Activated naive CD4-positive, alpha-beta T cell treated with anti-CD3 and anti-CD28 coated beads, Interleukin-2, amount 50 U/mL, for 72 hours (primary cell): ENCODE measurements at regions not wholly inside any gene's neighbourhood (a gene's known extent, or its start where the extent isn't known, plus 50 kb on each side); places are given as distances from the start of the nearest gene placed in this dataset.
A peak's percentile ranks its signal among the peaks of the same experiment; 100 is the strongest.

ENCODE experiments used
- ATAC-seq, 2 donors: fragments of 150-1000 bp; cut with Tn5 transposase; 2 replicates each; pipeline ENCODE4 v1.10.0; 2021; ENCODE audit warnings: mild to moderate bottlenecking in 2 of 2, moderate library complexity in 2 of 2
- DNase-seq, 2 donors: peaks; one replicate each; pipeline ENCODE4 v3.0.0; 2021 to 2022; ENCODE audit warnings: low spot score in 2 of 2
- H3K27ac Mint-ChIP-seq, 2 donors: one replicate each; pipeline ENCODE4 v1.8.0; 2022; ENCODE audit warnings: mild to moderate bottlenecking in 2 of 2, mixed read lengths in 2 of 2
- H3K36me3 Mint-ChIP-seq, 2 donors: one replicate each; pipeline ENCODE4 v1.8.0; 2022; ENCODE audit warnings: mixed read lengths in 2 of 2
- H3K9me3 Mint-ChIP-seq, 2 donors: one replicate each; pipeline ENCODE4 v1.8.0; 2022; ENCODE audit warnings: mixed read lengths in 2 of 2

DNA sequence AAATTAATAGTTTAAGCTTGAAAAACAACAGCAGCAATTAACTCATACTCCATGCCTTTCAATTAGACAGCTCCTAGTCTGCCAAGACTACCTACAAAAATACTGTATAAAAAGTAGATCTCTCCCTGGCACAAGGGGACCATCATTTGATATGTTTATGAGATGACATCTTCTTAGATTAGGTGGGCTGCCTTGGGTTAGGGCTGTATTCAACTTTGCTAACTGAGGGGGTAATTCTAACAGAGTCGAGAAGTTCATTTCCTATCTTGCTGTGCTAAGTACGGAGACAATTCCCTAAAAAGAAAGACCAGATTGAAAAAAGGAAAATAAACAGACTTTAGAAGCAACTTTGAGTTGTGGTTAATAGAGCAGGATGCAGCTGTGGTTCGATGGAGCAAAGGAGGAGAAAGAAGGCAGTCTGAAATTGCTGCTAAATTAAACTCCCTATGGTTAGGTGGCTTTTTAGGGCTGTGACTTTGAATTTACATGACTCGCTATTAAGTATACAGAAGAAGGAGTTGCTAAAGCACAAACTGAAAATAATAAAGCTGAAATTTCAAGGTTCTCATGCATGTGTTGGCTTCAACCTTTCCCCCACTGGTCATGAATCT is 75.4 kb downstream of the CDC7 start:
- no peaks in the 10 kb centered on the region for H3K36me3 Mint-ChIP-seq
- ATAC-seq (no peak), DNase-seq (no peak)
- H3K27ac Mint-ChIP-seq: no peak overlapping the region
- H3K9me3 Mint-ChIP-seq: no peaks in the 10 kb centered on the region

DNA sequence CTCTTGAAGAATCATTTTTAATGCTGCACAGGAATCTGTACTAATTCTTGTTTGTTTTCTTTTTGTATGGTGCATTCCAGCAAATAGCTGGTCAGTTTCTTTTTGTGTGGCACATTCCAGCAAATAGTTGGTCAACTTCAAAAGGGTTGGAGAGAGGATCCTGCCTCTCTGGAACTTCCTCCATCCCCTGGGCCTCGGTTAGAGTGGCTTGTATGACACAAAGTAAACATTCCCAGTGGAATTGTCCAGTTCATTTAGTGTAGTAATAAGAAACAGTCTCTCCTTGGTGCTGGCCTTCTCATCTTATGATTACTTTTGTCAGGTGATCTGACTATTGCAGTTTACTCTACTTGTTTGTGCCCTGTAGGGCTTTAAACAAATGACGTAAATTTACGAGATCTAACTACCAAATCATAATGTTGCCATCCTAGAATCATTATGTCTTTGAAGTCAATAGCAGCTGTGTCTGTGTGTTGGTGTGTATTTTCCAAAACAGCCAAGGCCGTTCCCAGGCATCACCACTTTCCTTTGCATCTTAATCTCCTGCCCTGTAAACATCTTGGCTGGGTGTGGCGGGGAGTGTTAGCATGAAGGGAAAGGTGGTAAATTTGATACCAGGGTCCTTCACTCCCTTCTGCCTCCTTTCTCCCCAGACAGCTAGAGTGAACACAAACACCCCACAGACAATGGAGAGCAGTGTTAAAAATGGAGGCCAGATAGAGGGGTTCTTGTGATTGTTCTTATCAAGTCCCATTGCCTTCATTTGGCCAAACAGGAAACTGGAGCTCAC is 77.9 kb downstream of the CDC7 start:
- no peaks in the 10 kb centered on the region for H3K36me3 Mint-ChIP-seq
- ATAC-seq (no peak), DNase-seq (no peak)
- no peak overlapping the region for H3K27ac Mint-ChIP-seq
- no peaks in the 10 kb centered on the region for H3K9me3 Mint-ChIP-seq

DNA sequence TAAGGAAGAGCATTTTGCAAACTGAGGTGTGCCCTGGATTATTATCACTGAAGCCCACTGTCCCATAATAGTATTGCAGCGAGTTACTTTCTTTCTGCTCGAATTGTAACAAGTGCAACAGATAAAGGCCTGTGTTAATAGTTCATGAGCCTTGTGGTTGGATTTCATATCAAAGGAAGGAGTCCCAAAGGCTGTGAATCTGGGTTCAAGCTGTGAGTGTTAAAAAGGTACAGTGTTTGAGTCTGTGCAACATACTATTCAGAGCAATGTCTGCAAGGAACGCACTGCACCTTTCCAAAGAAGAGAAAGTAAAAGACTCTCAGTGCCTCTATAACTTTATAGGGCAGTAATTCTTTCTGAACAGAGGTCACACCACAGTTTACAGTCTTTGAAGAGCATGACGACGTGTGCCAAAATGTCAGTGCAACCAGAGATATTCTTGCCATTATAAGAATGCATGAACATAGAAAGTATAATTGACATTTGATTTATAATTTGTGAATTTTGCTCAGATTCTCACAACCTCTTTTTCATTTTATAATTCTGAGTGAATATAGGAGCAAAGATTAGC is 79.1 kb downstream of the CDC7 start:
- Mint-ChIP-seq H3K9me3 (no peaks in the 10 kb centered on the region), H3K36me3 (no peaks in the 10 kb centered on the region), H3K27ac (no peak overlapping the region)
- DNase-seq: no peak
- ATAC-seq: no peak

DNA sequence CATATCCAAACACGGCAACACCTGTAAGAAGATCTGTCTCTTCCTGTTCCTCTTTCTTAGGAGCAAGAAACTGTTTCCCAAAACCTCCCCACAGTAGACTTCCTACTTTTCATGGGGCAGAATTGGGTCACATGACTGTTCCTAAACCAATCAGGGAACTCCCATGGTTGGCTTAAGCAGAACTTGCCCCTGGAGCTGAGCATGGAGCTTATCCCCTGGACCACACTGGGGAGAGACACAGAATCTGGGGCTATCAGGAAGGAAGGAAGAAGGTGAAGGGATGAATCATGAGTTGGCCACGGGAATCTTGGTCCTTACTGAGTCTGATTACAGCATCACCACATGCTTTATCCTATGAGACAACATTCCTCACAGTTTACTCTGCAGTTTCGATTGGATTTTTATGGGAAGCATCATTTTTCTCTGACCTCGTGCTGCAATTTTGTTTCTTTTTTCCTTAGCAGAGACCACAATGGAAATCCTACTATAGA is 81.8 kb downstream of the CDC7 start:
- no peak for ATAC-seq
- DNase-seq: no peak
- Mint-ChIP-seq H3K9me3 (no peaks in the 10 kb centered on the region), H3K36me3 (no peaks in the 10 kb centered on the region), H3K27ac (no peak overlapping the region)

DNA sequence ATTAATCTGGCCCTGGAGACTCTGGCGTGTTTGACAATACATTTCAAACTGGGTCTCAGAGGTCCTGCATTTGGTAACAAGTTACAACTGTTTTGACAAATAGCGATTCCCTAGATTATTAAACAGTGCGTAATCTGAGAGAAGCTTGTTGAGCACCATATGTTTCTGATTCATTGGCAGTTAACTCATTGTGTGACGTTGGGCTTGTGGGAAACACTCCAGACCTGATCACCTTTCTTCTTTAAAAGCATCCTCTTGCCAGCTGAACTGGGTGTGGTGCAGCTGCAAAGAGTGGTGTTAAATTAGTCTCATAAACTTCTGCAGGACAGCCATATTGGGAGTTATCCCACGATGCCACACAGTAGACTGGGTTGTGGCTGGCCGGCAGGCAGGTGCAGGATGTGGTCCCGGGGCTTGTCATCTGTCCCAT is 82.7 kb downstream of the CDC7 start:
- Mint-ChIP-seq H3K9me3 (no peaks in the 10 kb centered on the region), H3K36me3 (no peaks in the 10 kb centered on the region), H3K27ac (no peak overlapping the region)
- no peak for DNase-seq
- no peak for ATAC-seq

DNA sequence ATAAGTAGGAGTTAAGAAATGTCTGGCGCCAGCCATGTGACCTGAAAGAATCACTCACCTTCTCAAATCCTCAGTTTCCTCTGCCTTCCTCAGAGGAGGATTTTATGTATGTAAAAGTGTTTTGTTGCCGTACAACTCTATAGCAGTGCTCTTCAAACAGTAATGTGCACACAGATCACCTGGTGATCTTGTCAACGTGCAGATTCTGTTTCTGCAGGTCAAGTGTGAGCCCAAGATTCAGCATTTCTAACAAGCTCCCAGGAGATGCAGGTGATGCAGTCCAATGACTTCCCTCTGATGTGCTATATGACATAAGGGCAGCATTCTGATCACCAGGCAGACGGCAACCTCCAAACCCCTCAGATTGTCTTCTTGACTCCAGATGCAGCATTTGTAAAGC is 83.7 kb downstream of the CDC7 start:
- ATAC-seq: no peak
- Mint-ChIP-seq H3K27ac (no peak overlapping the region), H3K36me3 (no peaks in the 10 kb centered on the region), H3K9me3 (no peaks in the 10 kb centered on the region)
- DNase-seq: no peak

DNA sequence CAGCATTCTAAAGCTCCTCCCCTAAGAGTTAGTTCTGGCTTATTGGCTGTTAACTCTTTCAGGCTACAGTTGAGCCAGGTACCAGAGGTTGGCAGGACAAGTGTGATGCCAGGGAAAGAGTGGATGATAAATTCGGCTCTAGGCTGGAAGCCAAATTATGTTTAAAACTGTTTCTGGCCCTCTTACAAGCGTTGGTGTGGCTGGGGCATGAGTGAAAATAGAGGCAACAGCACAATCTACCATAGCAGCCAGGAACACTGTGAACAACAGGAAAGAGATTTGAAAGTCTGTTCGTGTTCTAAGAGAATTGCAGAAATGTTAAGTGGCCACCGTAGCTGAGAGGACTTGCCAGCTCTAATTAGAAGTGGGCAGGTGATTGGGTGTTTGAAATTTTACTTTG is 84.2 kb downstream of the CDC7 start:
- DNase-seq (no peak), ATAC-seq (no peak)
- Mint-ChIP-seq H3K27ac (no peak overlapping the region), H3K9me3 (no peaks in the 10 kb centered on the region), H3K36me3 (no peaks in the 10 kb centered on the region)

DNA sequence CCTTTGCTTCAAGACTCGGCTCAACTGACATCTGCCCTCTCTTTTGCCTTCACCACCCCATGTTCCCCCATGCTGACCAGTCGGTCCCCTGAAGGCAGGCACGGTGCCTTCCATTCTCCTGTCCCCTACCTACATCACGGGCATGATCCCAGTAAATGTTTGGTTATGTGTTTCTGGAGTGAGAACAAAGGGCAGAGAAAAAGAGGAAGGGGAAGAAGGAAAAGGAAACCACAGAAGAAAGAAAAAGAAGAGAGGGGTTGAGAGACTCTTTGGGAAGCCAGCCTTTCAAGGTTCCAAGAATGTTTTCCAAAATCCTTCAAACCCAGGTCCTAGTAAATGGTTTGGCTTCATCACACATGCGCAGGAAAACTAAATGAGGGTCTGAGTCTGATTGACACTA is 84.9 kb downstream of the CDC7 start:
- Mint-ChIP-seq H3K36me3 (no peaks in the 10 kb centered on the region), H3K9me3 (no peaks in the 10 kb centered on the region)
- ATAC-seq: no peak

DNA sequence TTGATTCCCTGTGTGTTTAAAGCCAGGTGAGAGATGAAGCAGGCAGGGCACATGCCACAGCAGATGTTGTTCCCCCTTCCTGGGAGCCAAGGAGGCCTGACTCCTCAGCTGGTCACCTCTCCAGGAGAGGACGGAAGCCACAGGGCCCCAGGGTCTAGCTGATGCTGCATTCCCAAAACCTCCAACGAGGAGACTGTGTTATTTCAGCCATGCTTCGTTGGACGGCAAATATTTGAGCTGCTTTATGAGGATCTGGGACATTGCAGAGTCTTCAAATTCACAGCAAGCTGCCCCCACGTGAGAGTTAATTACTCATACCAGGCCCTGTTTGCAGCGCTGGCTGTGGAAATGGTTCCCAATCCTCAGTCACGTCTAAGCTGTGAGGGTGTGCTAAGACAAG is 85.3 kb downstream of the CDC7 start:
- ATAC-seq (no peak), DNase-seq (no peak)
- Mint-ChIP-seq H3K27ac (no peak overlapping the region), H3K36me3 (no peaks in the 10 kb centered on the region), H3K9me3 (no peaks in the 10 kb centered on the region)

More for the DNA sequence above, 84.9 kb downstream of the CDC7 start:
- DNase-seq: no peak
- H3K27ac Mint-ChIP-seq: no peak overlapping the region

DNA sequence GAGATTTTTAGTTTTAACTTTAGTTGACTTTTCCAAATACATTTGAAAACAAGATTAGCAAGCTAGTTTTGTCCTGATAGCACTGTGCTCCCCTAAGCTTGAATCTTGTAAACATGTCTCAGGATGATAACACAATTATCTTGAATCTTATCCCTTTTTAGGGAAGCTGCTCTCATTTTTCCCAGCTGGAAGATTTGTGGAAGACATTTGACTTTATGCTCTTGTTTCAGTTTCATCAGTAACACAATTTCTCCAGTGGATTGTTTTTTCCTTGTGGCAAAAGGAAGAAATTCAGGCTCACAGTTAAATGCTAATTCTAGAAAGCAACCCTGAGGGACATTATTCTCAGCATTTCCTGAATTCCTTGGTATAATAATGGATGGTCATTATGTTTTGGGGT is 88.8 kb downstream of the CDC7 start:
- no peak for DNase-seq
- Mint-ChIP-seq H3K36me3 (no peaks in the 10 kb centered on the region), H3K9me3 (no peaks in the 10 kb centered on the region), H3K27ac (no peak overlapping the region)
- no peak for ATAC-seq

DNA sequence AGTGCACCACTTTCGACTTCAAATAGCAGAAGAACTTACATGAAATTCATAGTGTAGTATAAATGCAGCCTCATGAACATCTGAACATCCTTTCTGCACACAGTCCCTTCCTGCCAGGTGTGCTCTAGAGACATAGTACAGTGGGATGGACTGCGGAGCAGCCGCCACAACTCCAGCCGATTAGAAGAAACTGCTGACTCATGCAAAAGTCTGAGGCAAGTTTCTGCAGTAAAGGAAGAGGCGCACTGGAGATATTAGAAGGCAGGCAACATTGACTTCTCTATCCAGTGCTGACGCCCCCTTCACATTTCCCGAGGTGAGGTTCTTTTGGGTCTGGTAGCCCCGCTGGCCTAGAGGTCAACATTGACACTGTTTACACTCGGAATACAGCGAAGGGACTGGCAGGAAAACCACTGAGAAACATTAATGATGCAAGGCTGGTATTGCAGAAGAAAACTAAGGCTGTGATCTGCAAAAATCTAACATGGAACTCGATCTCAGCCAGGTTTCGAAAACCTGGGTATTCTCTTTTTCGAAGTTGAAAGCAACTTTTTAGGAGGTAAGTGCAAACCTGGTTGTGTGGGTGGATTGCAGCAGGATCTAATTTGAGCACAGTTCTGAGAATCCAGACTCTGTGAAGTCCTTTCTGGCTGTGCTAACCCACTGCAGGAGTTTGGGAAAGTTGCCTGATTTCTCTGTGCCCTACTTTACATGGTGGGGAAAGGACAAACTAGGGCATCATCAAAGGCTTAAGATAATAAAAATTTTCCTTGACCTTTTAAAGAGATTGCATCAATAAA is 90.7 kb downstream of the CDC7 start:
- Mint-ChIP-seq H3K9me3 (no peaks in the 10 kb centered on the region), H3K36me3 (no peaks in the 10 kb centered on the region), H3K27ac (no peak overlapping the region)
- ATAC-seq (peak; percentile 39 to 40), DNase-seq (no peak)

DNA sequence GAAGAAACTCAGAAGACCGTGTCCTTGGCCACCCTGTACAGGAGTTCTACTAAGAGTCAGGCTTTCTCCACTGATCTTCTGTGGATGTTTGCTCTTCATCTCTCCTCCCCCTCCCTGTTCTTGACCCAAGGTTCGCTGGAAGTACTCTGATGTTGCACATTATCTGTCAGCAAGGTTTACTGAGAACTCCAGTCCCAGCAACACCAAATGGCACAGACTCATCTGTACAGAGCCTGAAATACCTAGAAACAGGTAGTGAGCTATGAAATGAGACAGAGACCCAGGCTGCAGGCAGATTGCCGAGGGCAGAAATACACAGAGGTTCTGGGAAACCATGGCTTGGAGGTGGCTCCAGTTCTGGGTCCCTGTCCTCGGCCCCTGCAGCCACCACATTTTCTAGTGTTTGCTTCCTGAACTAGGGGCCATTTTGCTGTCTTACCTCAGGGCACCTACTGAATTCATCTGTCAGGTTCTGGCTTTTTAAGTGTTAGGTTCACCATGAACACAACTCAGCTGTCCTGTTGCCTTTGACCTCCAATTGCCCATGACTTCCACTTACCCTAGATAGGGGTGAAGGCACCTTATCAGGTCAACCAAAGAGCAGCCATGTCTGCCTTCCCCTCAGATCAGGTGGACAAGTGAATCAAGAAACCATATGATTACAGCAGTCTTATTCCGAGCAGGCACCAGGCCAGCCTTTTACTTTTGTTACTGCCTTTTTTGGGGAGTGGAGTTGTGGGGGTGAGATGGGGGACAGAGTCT is 92.2 kb downstream of the CDC7 start:
- no peak for ATAC-seq
- Mint-ChIP-seq H3K36me3 (no peaks in the 10 kb centered on the region), H3K27ac (peak overlapping the region in 1 of 2 donors; percentile 55), H3K9me3 (no peaks in the 10 kb centered on the region)
- DNase-seq: no peak

DNA sequence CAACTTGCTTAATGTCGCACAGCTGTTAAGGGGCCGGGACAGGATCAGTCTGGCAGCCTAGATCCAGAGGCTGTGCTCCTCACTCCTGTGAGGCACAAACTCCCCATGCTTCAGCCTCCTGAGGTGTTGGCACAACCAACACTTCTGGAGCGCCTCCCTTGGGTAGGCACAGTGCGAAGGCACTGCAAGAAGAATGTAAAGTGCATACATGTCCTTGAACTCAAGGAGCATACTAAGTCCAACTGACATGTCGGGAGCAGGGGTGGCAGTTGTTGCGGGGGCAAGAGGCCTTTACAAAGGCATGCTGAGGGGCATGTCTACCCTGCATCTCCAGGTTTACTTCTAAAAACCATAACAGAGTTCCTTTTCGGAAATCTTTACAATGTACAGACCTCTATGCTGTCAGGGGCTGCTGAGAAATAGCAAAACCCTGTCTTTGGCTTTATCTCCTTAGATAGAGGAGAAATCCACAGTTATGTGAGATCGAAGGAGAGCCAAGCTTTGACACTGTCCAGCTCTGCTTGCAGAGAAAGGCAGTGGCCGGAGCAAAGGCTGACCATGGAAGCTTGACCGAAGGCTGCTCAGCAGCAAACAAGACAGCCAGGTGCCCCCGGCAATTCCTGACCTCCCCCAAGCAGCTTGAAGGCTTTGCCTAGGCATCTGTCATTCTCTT is 93.9 kb downstream of the CDC7 start:
- DNase-seq (no peak), ATAC-seq (no peak)
- Mint-ChIP-seq H3K36me3 (no peaks in the 10 kb centered on the region), H3K27ac (no peak overlapping the region), H3K9me3 (no peaks in the 10 kb centered on the region)

DNA sequence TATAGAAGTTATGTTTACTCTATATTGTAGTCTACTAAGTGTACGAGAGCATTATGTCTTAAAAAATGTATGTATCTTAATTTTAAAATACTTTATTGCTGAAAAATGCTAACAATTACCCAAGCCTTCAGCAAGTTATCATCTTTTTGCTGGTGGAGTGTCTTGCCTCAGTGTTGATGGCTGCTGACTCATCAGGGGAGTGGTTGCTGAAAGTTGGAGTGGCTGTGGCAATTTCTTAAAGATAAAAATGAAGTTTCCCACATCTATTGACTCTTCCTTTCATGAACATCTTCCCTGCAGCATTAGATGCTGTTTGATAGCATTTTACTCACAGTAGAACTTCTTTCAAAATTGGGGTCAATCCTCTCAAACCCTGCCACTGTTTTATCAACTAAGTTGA is 95.8 kb downstream of the CDC7 start:
- Mint-ChIP-seq H3K9me3 (no peaks in the 10 kb centered on the region), H3K27ac (no peak overlapping the region), H3K36me3 (no peaks in the 10 kb centered on the region)
- ATAC-seq: no peak
- DNase-seq: no peak

DNA sequence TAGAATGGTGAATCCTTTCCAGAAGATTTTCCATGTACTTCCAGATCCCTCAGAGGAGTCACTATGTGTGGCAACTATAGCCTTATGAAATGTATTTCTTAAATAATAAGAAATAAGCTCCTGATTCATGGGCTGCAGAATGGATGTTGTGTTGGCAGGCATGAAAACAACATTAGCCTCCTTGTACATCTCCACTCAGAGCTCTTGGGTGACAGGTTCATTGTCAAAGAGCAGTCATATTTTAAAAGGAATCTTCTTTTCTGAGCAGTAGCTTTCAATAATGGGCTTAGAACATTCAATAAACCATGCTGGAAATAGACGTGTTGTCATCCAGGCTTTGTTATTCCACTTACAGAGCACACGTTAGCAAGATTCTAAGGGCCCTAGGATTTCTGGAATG is 96.6 kb downstream of the CDC7 start:
- H3K9me3 Mint-ChIP-seq: no peaks in the 10 kb centered on the region
- no peak for ATAC-seq
- H3K36me3 Mint-ChIP-seq: no peaks in the 10 kb centered on the region
- no peak for DNase-seq
- H3K27ac Mint-ChIP-seq: no peak overlapping the region
